Endothelial cell of umbilical vein (primary cell): ENCODE measurements at regions not wholly inside any gene's neighbourhood (a gene's known extent, or its start where the extent isn't known, plus 50 kb on each side); places are given as distances from the start of the nearest gene placed in this dataset.

Source experiments
- CTCF ChIP-seq, 2 donors: IDR thresholded peaks; 1 replicate in 1 of 2; 2 replicates in 1 of 2; pipeline ENCODE4 v1.5.1; 2011; ENCODE audit warnings: low read length in 2 of 2, mild to moderate bottlenecking in 2 of 2, moderate library complexity in 2 of 2, control low read depth in 1 of 2, inconsistent platforms in 1 of 2, low read depth in 1 of 2; ENCODE audit not compliant: insufficient read depth in 1 of 2; ENCODE audit errors: extremely low read depth in 1 of 2
- EZH2 ChIP-seq: IDR thresholded peaks from 2 replicates; pipeline ENCODE4 v1.6.1; 2012; ENCODE audit warnings: borderline replicate concordance, low read depth, mild to moderate bottlenecking, moderate library complexity, low read length, inconsistent platforms; ENCODE audit not compliant: severe bottlenecking
- FOS ChIP-seq: IDR thresholded peaks from 2 replicates; pipeline ENCODE4 v1.6.1; 2011; ENCODE audit warnings: mild to moderate bottlenecking, low read length, moderate library complexity, borderline replicate concordance; ENCODE audit not compliant: insufficient read depth
- JUN ChIP-seq: IDR thresholded peaks from 2 replicates; pipeline ENCODE4 v1.6.1; 2011; ENCODE audit warnings: borderline replicate concordance, low read depth; ENCODE audit not compliant: insufficient read length, insufficient read depth
- MAX ChIP-seq: IDR thresholded peaks from 2 replicates; pipeline ENCODE4 v1.6.1; 2011; ENCODE audit not compliant: insufficient read depth, insufficient read length
- POLR2A ChIP-seq: IDR thresholded peaks from 2 replicates; pipeline ENCODE4 v1.6.1; 2012; ENCODE audit warnings: low read depth, mild to moderate bottlenecking, control low read depth, low read length
- POLR2AphosphoS5 ChIP-seq: IDR thresholded peaks from 2 replicates; pipeline ENCODE4 v1.6.1; 2012; ENCODE audit warnings: low read depth, mild to moderate bottlenecking, control low read depth, low read length, moderate library complexity; ENCODE audit not compliant: insufficient read depth

GRCh38 chr4:153970169-153970568 is 181.3 kb upstream of the SFRP2 start:
- TF ChIP-seq POLR2A = no peak
- no peak for TF ChIP-seq EZH2
- TF ChIP-seq JUN = no peak
- TF ChIP-seq CTCF (IDR thresholded peaks at IDR 0.05; ENCODE audit: extremely low read depth in 1 of 2, insufficient read depth in 1 of 2, low read depth in 1 of 2, low read length in 2 of 2) = no peak
- TF ChIP-seq MAX = no peak
- no peak for TF ChIP-seq POLR2AphosphoS5
- TF ChIP-seq FOS = no peak
